Adrenal gland (tissue), 5 donors: ENCODE measurements at regions not wholly inside any gene's neighbourhood (a gene's known extent, or its start where the extent isn't known, plus 50 kb on each side); places are given as distances from the start of the nearest gene placed in this dataset.

ENCODE experiments used
- CTCF ChIP-seq, 6 experiments: fragments of 450-650 bp in 4 of 6; fragments of 200-600 bp in 2 of 6; sonication (generic) in 1 of 6; IDR thresholded peaks; 1 replicate in 5 of 6; 2 replicates in 1 of 6; pipeline versions ENCODE4 v1.5.1 to v1.8.0; 2016 to 2021; ENCODE audit warnings: antibody characterized with exemption in 6 of 6, mild to moderate bottlenecking in 2 of 6, moderate library complexity in 1 of 6
- POLR2A ChIP-seq, 2 donors: fragments of 450-650 bp; IDR thresholded peaks; one replicate each; pipeline ENCODE4 v1.6.1; 2017; ENCODE audit warnings: antibody characterized with exemption in 2 of 2, mild to moderate bottlenecking in 2 of 2, moderate library complexity in 1 of 2
- donor health status: DM: no; HTN: no; CAD: no.

DNA sequence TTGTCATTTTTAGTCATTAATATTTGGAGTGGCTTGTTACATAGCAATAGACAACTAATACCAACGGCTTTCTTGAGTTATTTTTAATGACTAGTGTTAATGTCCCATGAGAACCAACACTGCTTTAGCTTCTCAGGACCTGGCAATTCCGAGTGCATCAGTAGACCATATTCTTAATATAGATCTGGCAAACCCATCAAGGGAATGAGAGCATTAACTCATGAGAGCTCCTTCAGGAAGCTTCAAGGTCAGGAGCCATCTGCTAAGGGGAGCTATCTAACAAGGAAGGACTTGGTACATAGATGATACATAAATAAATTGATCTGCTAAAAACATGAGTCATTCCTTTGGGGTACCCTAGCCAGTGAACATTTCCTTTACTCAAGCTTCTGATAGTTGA lies 122.6 kb upstream of the EPHA3 start:
- TF ChIP-seq CTCF (IDR thresholded peaks at IDR 0.05) (no peak), POLR2A (IDR thresholded peaks at IDR 0.05) (no peak)
